ENCODE measurements at regions not wholly inside any gene's neighbourhood (a gene's known extent, or its start where the extent isn't known, plus 50 kb on each side); places are given as distances from the start of the nearest gene placed in this dataset.

- no peaks in the 10 kb centered on the region for H3K27me3 ChIP-seq (ENCODE audit: control insufficient read depth, insufficient read depth, low read length)
- intact Hi-C loops (cut with DNase I), result no loop called here
- H3K9me3 ChIP-seq (ENCODE audit: control insufficient read depth in 2 of 3, insufficient read depth in 1 of 3, low read length in 3 of 3), result no peaks in the 10 kb centered on the region
- H3K27ac ChIP-seq (ENCODE audit: low read depth in 2 of 2, low read length in 2 of 2), result no peak overlapping the region
- no peak overlapping the region for H3K9ac ChIP-seq (ENCODE audit: low read length in 3 of 3)
- DNase-seq, result no peak
- FAIRE-seq, result no peak
- TF ChIP-seq CTCF (IDR thresholded peaks at IDR 0.05; ENCODE audit: borderline replicate concordance, extremely low read depth, insufficient read depth), result no peak
- H3K36me3 ChIP-seq (ENCODE audit: control insufficient read depth in 2 of 3, insufficient read depth in 3 of 3, low read length in 3 of 3), result no peaks in the 10 kb centered on the region
- no peak overlapping the region for H3K4me3 ChIP-seq (ENCODE audit: low read length in 3 of 3)
- no peaks in the 10 kb centered on the region for H3K4me1 ChIP-seq (ENCODE audit: control insufficient read depth in 2 of 3, insufficient read depth in 2 of 3, low read depth in 1 of 3, low read length in 3 of 3)
Observed at GRCh38 chr4:189117426-189117825, 823.2 kb upstream of the FRG1 start.

GRCh38 chr4:189121336-189121735 lies 819.3 kb upstream of the FRG1 start:
- Histone ChIP-seq H3K9ac (ENCODE audit: low read length in 3 of 3) (no peak overlapping the region), H3K27me3 (ENCODE audit: control insufficient read depth, insufficient read depth, low read length) (no peaks in the 10 kb centered on the region), H3K27ac (ENCODE audit: low read depth in 2 of 2, low read length in 2 of 2) (no peak overlapping the region), H3K4me1 (ENCODE audit: control insufficient read depth in 2 of 3, insufficient read depth in 2 of 3, low read depth in 1 of 3, low read length in 3 of 3) (no peaks in the 10 kb centered on the region), H3K9me3 (ENCODE audit: control insufficient read depth in 2 of 3, insufficient read depth in 1 of 3, low read length in 3 of 3) (no peaks in the 10 kb centered on the region), H3K36me3 (ENCODE audit: control insufficient read depth in 2 of 3, insufficient read depth in 3 of 3, low read length in 3 of 3) (no peaks in the 10 kb centered on the region), H3K4me3 (ENCODE audit: low read length in 3 of 3) (no peak overlapping the region)
- FAIRE-seq (no peak), DNase-seq (no peak)
- intact Hi-C loops (cut with DNase I), result no loop called here
- no peak for TF ChIP-seq CTCF (IDR thresholded peaks at IDR 0.05; ENCODE audit: borderline replicate concordance, extremely low read depth, insufficient read depth)

GRCh38 chr4:189124149-189124758 lies 816.4 kb upstream of the FRG1 start:
- Histone ChIP-seq H3K9ac (ENCODE audit: low read length in 3 of 3) (no peak overlapping the region), H3K27ac (ENCODE audit: low read depth in 2 of 2, low read length in 2 of 2) (no peak overlapping the region), H3K36me3 (ENCODE audit: control insufficient read depth in 2 of 3, insufficient read depth in 3 of 3, low read length in 3 of 3) (no peaks in the 10 kb centered on the region), H3K27me3 (ENCODE audit: control insufficient read depth, insufficient read depth, low read length) (no peaks in the 10 kb centered on the region), H3K9me3 (ENCODE audit: control insufficient read depth in 2 of 3, insufficient read depth in 1 of 3, low read length in 3 of 3) (no peaks in the 10 kb centered on the region), H3K4me3 (ENCODE audit: low read length in 3 of 3) (no peak overlapping the region), H3K4me1 (ENCODE audit: control insufficient read depth in 2 of 3, insufficient read depth in 2 of 3, low read depth in 1 of 3, low read length in 3 of 3) (no peaks in the 10 kb centered on the region)
- intact Hi-C loops (cut with DNase I), result no loop called here
- DNase-seq (peak in 4 of 5 donors; percentile 26 to 55 (median 45)), FAIRE-seq (peak; percentile 65)
- peak; percentile 67 for TF ChIP-seq CTCF (IDR thresholded peaks at IDR 0.05; ENCODE audit: borderline replicate concordance, extremely low read depth, insufficient read depth)

GRCh38 chr4:189124791-189125190 lies 815.9 kb upstream of the FRG1 start:
- H3K4me3 ChIP-seq (ENCODE audit: low read length in 3 of 3), result no peak overlapping the region
- no peak overlapping the region for H3K27ac ChIP-seq (ENCODE audit: low read depth in 2 of 2, low read length in 2 of 2)
- no peak overlapping the region for H3K9ac ChIP-seq (ENCODE audit: low read length in 3 of 3)
- no peak for TF ChIP-seq CTCF (IDR thresholded peaks at IDR 0.05; ENCODE audit: borderline replicate concordance, extremely low read depth, insufficient read depth)
- FAIRE-seq, result no peak
- H3K27me3 ChIP-seq (ENCODE audit: control insufficient read depth, insufficient read depth, low read length), result no peaks in the 10 kb centered on the region
- H3K36me3 ChIP-seq (ENCODE audit: control insufficient read depth in 2 of 3, insufficient read depth in 3 of 3, low read length in 3 of 3), result no peaks in the 10 kb centered on the region
- peak in 2 of 5 donors; percentile 4 to 25 for DNase-seq
- H3K4me1 ChIP-seq (ENCODE audit: control insufficient read depth in 2 of 3, insufficient read depth in 2 of 3, low read depth in 1 of 3, low read length in 3 of 3), result no peaks in the 10 kb centered on the region
- intact Hi-C loops (cut with DNase I), result no loop called here
- H3K9me3 ChIP-seq (ENCODE audit: control insufficient read depth in 2 of 3, insufficient read depth in 1 of 3, low read length in 3 of 3), result no peaks in the 10 kb centered on the region
